ENCODE measurements at regions not wholly inside any gene's neighbourhood (a gene's known extent, or its start where the extent isn't known, plus 50 kb on each side); places are given as distances from the start of the nearest gene placed in this dataset.

DNA sequence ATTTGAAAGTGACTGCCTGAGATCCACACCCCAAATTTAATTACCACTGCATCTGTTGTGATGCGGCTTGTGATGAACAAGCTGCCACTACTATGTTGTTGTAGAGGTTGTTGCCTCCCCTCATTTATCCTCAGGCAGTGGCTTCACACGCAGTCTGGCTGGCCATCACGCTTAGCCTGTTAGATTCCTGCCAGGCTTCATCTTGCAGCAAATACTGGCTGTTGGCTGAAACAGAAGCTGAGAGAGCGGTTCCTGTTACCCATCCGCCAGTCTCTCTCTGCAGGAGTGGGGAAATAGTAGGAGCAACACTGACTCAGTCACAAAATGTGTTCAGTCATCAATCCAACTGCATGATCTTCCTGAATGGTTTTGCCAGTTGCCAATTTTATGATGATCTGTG lies 934.4 kb downstream of the FLRT2 start:
- intact Hi-C loops (cut with DNase I) = no loop called here
- no peak for TF ChIP-seq POLR2A (IDR thresholded peaks at IDR 0.05)
- TF ChIP-seq, protein P1, sequence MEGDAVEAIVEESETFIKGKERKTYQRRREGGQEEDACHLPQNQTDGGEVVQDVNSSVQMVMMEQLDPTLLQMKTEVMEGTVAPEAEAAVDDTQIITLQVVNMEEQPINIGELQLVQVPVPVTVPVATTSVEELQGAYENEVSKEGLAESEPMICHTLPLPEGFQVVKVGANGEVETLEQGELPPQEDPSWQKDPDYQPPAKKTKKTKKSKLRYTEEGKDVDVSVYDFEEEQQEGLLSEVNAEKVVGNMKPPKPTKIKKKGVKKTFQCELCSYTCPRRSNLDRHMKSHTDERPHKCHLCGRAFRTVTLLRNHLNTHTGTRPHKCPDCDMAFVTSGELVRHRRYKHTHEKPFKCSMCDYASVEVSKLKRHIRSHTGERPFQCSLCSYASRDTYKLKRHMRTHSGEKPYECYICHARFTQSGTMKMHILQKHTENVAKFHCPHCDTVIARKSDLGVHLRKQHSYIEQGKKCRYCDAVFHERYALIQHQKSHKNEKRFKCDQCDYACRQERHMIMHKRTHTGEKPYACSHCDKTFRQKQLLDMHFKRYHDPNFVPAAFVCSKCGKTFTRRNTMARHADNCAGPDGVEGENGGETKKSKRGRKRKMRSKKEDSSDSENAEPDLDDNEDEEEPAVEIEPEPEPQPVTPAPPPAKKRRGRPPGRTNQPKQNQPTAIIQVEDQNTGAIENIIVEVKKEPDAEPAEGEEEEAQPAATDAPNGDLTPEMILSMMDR (IDR thresholded peaks at IDR 0.05) = no peak

DNA sequence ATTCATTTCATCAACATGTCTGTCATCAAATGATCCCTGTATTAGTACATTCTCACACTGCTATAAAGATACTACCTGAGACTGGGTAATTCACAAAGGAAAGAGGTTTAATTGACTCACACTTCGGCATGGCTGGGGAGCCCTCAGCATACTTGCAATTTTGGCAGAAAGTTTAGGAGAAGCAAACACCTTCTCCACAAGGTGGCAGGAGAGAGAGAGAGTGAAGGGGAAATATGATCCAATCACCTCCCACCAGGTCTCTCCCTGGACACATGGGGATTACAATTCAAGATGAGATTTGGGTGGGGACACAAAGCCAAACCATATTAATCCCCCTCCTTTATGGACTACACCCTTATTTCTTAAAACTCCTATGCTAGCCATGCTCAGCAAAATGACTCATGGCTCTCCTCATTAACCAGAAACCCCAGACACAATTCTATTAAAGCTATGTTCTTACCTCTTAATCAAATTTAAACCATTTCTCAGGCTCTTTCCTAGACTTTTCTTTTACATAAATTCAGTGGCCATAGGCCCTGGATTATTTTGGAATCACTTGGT lies 932.3 kb downstream of the FLRT2 start:
- no peak overlapping the region for H3K4me3 ChIP-seq (replicated peaks in 1 of 3)
- H3K4me1 ChIP-seq = no peaks in the 10 kb centered on the region
- peak; percentile 6 for DNase-seq
- H3K9me3 ChIP-seq = no peaks in the 10 kb centered on the region
- H3K27ac ChIP-seq = no peak overlapping the region
- TF ChIP-seq, protein P1 (IDR thresholded peaks at IDR 0.05) = peak in 3 of 6 experiments; percentile 43 to 52 (median 45)
- TF ChIP-seq POLR2A (IDR thresholded peaks at IDR 0.05) = no peak
- WGBS, 2 donors = 72 to 83% methylated on average over 1 of the region's 1 CpG
- intact Hi-C loops (cut with DNase I) = no loop called here
- no peaks in the 10 kb centered on the region for H3K36me3 ChIP-seq
- no peaks in the 10 kb centered on the region for H3K27me3 ChIP-seq

More for the DNA sequence above, 934.4 kb downstream of the FLRT2 start:
- no peaks in the 10 kb centered on the region for H3K27me3 ChIP-seq
- no peak overlapping the region for H3K27ac ChIP-seq
- no peaks in the 10 kb centered on the region for H3K9me3 ChIP-seq
- H3K4me1 ChIP-seq = no peaks in the 10 kb centered on the region
- 86% methylated on average over 5 of the region's 5 CpGs for WGBS, 2 donors
- no peaks in the 10 kb centered on the region for H3K36me3 ChIP-seq
- H3K4me3 ChIP-seq (replicated peaks in 1 of 3) = no peak overlapping the region
- no peak for DNase-seq

DNA sequence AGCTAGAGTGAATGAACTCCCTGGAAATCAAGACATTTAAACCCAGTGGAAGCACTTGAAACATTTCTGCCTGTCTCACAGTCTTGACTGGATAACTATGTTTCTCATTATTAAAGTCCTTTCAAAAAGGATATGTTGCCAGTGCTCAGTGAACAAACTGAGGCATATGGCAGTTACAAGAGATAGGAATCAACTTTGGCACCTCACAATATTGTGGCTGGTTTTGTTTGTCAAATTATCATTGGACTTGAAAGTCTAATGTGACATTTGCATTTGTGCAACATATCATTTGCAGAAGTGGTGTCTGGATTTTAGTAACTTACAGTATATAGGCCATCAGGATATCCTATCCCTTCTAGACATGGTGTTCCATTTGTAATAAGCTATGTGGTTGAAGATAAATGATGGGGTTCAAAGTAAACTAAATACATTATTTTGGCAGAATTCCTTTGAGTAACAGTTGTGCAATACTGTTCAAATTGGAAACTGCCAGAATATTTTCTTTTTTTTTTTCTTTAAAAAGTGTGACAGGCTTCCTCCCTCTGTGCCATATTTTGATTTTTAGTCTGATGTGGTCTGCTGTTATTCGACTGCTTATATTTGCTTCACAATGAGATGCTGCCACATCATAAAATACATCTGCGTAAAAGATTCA lies 927.7 kb downstream of the FLRT2 start:
- DNase-seq = no peak
- WGBS, 2 donors = 87 to 94% methylated on average over 2 of the region's 2 CpGs
- Histone ChIP-seq H3K27me3 (no peaks in the 10 kb centered on the region), H3K27ac (no peak overlapping the region), H3K4me3 (replicated peaks in 1 of 3) (no peak overlapping the region), H3K4me1 (no peaks in the 10 kb centered on the region), H3K36me3 (no peaks in the 10 kb centered on the region), H3K9me3 (no peaks in the 10 kb centered on the region)
- intact Hi-C loops (cut with DNase I) = no loop called here
- no peak for TF ChIP-seq POLR2A (IDR thresholded peaks at IDR 0.05)
- TF ChIP-seq, protein P1 (IDR thresholded peaks at IDR 0.05) = no peak

DNA sequence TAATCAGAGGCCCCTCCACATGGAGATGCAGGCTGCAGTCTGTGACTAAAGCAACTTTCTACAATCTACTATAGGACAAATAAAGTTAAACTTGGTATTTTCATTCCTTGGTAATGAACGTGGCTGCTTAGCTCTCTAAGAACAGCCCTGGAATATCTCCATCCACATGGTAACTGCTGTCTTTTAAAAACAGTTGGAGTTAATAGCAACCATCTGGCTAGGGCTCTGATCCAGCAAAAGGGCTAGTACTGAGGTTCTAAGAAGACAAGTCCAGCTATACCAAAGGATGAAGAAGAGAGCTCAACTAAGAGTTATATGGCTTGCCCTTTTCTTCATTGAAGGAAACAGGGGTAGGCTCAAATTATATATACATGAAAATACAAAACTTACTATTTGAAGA lies 920.1 kb downstream of the FLRT2 start:
- no peaks in the 10 kb centered on the region for H3K9me3 ChIP-seq
- intact Hi-C loops (cut with DNase I) = no loop called here
- H3K4me1 ChIP-seq = no peaks in the 10 kb centered on the region
- DNase-seq = no peak
- H3K36me3 ChIP-seq = no peaks in the 10 kb centered on the region
- TF ChIP-seq, protein P1 (IDR thresholded peaks at IDR 0.05) = no peak
- no peak for TF ChIP-seq POLR2A (IDR thresholded peaks at IDR 0.05)
- H3K27ac ChIP-seq = no peak overlapping the region
- 37 to 73% methylated on average over 1 of the region's 1 CpG for WGBS, 2 donors
- H3K4me3 ChIP-seq (replicated peaks in 1 of 3) = no peak overlapping the region
- H3K27me3 ChIP-seq = no peaks in the 10 kb centered on the region

DNA sequence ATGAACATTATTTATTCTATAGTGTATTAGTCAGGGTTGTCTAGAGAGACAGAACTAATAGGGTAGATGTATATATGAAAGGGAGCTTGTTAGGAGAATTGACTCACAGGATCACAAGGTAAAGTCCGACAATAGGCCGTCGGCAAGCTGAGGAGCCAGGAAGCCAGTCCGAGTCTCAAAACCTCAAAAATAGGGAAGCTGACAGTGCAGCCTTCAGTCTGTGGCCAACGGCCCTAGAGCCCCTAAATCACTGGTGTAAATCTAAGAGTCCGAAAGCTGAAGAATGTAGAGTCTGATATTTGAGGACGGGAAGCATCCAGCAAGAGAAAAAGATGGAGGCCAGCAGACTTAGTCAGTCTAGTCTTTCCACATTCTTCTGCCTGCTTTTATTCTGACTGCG lies 912.2 kb downstream of the FLRT2 start:
- intact Hi-C loops (cut with DNase I) = no loop called here
- TF ChIP-seq, protein P1 (IDR thresholded peaks at IDR 0.05) = no peak
- H3K4me1 ChIP-seq = no peaks in the 10 kb centered on the region
- no peaks in the 10 kb centered on the region for H3K9me3 ChIP-seq
- DNase-seq = no peak
- H3K4me3 ChIP-seq (replicated peaks in 1 of 3) = no peak overlapping the region
- H3K27me3 ChIP-seq = no peaks in the 10 kb centered on the region
- H3K27ac ChIP-seq = no peak overlapping the region
- 81 to 93% methylated on average over 8 of the region's 8 CpGs for WGBS, 2 donors
- no peaks in the 10 kb centered on the region for H3K36me3 ChIP-seq

Measured in thyroid gland (tissue), 4 donors.